SKM-1 treated with dmso at 0.1 percent for 144 hours (cell line): ENCODE measurements at regions not wholly inside any gene's neighbourhood (a gene's known extent, or its start where the extent isn't known, plus 50 kb on each side); places are given as distances from the start of the nearest gene placed in this dataset.

ENCODE experiments used
- DNase-seq: peaks from one replicate; lab custom pipeline; 2025; ENCODE audit not compliant: unreplicated experiment; lab: John Stamatoyannopoulos, UW

DNA sequence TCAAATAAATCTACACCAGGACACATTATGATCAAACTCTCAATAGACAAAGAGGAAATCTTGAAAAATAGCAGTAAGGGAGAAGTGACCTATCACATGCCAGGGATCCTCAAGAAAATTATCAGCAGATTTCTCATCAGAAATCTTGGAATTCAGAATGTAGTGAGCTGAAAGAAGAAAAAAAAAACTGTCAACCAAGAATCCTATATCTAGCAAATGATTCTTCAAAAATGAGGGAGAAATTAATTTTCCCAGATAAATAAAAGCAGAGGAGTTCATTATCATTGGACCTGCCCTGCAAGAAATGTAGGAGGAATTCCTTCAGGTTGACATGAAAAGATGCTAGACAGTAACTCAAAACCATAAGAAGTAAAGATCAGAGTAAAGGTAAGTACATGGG is 363.6 kb downstream of the TFAP2A start:
- DNase-seq, result no peak

DNA sequence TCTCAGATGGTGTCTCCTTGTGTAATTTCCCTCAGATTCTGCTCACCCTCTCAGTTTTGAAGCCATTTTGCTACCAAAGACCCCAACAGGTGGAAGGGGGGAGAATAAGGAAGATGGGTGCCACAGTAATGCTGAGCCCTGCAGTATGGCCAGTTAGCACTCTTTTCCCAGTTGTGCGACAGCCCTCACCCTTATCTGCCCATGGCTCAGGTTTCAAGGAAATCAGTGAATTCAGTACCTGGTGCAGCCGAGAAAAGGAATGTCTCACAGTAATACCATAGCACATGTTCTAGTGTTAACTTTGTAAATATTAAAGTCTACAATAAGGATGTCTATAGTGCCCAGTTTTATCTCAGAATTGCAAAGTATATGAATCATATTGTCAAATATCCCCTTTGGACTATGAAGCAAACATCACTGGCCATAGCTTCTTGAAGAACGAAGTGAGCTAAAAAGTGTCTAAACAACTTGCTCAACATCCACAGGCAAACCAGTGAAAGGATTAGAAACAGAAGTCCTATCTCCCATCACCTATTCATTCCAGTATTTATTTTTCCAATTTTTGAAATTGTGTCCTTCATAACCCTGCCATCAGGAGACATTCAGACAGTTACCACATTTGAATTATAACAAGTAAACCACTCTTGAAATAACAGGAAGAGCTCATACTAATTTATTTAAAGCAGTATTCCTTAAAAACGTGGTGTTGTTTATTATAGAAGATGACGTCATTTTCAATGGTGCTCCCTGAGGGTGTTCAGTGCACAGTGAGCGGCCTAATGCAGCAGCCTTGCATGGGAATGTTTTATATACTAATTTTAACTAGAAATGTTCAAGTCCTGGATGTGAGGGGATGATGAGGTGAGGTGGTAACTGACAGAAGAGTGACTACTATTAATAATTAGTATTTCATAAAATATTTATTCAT is 366.2 kb downstream of the TFAP2A start:
- no peak for DNase-seq

DNA sequence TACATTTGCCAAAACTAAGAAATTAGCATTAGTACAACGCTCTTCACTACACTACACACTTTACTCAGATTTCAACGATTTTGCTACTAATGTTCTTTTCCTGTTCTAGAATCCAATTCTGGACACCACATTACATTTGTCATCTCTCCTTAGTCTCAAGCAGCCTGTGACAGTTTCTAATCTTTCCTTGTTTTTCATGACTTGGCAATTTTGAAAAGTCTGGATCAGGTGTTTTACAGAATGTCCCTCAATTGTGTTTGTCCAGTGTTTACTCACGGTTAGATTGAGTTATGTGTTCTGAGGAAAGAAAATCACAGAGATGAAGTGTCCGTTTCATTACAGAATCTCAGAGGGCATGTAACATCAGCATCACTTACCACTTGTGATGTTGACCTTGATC is 372.6 kb downstream of the TFAP2A start:
- DNase-seq, result no peak

DNA sequence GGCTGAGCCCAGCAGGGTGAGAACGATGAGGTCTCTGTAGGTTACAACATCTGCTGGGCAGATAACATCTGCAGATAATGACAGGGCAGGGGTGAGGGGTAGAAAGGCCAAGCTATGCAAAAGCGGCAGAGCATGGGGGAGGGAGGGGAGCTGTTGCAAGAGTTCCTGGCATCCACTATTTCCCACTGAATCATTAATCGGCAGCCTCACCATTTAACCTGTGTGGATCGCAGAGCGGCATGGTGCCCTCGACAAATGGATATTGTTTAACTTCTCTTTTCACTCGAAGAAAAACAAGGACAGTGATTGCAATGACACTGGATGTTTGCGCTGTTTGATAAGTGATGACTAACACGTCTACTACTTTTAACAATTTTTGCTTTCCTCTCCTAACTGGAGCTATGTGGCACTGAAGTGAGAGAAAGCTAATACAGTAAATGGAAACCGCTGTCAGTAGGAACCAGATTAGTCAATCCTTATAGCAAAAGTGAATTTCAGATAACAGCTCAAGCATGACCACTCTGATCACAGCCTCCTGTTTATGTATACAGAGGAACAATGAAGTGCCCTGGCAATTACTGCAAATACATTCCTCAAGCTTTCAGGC is 381.5 kb downstream of the TFAP2A start:
- DNase-seq, result peak; percentile 14

DNA sequence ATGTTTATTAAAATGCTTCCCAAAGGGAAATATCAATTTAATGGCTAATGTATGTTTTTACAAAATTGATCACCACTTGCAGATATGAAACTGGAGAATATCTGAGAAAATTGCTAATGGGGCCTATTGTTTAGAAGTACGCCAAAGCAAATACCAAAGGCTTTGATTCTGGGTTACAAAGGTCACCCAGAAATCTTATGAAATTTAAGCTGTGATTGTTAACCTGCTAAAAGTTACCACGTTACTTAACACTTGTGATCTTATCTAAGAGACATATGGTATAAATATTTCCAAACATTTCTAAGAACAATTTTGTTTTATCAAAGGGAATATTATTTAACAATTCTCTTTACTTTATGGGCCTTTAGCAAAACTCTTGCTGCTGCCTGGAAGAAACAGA is 383.3 kb downstream of the TFAP2A start:
- no peak for DNase-seq

DNA sequence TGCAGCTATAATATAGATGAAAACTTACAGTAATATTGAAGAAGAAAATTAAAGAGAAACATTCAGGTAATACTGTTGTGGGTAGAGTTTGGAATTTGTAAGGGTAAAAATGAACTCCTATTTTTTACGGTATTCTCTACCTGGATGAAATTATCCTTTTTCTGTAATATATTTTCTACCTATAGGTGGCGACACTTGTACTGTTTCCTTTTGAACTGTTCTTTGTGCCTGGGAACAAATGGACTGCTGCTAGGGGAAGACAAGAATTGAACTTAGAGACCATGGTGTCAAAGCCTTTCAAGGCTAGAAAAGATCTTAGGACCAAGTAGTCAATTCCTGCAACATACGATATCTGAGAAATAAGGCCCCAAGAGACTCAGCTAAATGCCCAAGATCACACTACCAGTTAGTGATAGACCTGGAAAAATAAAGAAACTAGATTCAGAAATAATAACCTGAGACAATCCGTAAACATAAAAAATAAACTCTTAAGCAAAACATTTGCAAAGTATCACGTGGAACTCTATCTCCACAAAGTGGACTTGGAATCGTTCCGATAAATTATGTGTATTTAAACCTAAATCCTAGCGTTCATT is 383.8 kb downstream of the TFAP2A start:
- peak; percentile 30 for DNase-seq

DNA sequence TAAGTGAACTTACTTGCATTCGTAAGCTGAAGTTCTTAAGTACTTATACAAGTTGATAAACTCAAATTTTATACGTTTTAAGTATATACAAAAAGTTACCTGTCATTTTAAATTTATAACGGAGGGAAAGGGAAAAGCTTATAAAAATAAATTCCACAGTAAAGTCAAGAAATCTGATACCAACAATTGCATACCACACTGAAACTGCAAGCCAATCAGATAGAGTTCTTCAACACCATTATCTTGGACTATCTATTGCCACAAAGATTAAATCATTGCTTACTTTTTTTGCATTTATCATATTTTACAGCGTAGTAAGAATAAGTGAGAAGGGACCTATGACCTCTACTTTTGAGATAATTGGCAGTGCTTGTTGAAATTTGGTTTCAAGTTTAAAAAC is 386.7 kb downstream of the TFAP2A start:
- DNase-seq, result no peak

DNA sequence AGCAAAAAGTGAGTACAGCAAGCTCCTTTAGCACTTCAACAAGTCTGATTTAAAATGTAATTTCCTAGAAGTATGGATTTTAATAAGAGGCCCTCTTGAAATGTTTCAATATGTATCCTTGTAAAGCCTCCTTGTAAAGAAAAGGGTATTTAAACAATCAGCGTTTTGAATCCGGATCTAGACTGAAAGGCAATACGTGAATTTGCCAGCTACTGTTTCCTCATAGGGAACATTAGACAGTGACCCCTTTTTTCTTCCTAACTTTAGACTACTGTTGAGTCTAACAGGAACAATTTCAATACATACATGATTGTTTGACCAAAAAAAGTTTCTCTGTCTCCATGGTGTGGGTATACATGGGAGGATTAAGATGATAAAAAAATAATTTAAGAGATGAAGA is 395.0 kb downstream of the TFAP2A start:
- DNase-seq, result no peak

DNA sequence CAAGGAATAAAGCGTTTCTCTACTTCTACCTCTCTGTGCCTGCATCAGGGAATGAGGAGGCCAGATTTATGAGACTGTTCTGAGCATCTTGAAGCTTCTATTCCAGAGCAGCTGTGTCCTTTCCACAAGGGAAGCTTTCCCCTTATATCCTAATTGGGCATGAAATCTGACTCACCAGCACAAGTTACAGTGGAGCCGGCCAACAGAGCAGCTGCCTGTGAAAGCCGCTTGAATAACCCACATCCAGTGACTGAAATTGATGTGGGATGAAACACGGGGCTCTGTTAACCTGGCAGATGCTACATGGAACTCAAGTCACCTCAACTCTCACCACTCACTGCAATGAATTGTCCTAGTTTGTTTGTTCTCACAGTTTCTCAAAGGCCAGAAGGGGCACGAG is 400.3 kb downstream of the TFAP2A start:
- DNase-seq, result no peak

DNA sequence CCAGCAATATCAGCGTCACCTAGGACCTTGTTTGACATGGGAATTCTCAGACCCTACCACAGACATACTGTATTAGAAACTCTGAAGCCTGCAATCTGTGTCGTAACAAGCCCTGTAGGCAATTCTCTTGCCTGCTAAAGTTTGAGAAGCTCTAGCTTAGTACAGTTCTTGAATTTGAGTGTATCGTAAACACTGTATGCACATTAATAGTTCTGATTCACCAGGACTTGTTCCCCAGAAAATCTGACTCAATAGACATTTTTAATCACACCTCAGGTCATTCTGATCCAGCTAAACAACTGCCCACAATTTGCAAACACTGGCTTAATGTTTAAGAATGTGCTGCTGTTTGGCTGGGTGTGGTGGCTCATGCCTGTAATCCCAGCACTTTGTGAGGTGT is 414.3 kb downstream of the TFAP2A start:
- no peak for DNase-seq

DNA sequence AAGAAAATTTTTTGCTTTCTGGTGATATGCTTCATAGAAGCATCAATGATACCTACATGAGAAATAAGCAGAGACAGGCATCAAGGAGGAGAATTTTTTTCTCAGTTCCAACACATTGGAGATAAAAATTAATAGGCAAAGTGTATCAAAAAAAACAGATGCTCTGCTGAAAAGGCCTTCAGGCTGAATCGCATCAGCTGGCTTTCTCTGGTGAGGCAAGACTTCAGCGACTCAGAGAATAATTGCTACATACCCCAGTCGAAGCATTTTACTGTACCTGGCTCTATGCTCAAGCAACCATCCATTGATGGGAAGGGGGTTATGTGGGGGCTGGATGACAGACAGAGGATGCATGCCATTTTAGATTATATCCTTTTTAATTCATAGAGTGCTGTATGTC is 415.1 kb downstream of the TFAP2A start:
- no peak for DNase-seq

DNA sequence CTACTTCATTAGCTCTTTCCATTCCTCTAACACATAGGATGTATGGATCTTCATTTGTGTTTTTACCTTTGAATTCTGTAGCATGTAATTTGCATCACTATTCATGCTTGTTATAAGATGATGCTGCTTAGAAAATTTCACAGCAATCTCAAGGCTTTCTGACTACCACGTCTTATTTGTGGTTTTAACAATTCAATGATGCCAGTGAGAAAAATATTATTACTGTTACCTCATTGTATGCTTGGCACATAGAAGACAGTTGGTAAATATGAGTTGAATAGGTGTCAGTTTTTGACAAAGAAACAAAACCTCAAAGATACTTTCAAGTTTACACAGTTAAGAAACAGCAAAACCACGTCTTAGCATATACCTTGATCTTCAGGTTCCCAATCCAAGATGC is 428.6 kb downstream of the TFAP2A start:
- no peak for DNase-seq

DNA sequence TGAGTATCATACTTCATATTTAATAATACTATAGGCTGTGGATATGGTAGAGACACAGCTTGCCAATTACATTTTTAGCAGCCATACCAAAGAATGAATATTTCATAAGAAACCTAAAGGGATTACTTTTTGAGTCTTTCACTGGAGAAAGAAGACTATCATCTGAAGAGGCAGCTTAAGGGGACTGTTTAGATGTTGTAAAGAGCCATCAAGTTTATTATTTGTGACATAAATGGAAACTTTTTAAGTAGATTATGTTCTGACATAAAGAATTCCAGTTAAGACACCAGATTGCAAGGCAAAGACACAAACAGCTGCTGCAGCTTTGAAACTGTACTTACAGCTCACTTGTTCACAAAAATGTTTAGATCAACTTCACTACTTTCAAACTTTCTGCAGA is 429.4 kb downstream of the TFAP2A start:
- no peak for DNase-seq

DNA sequence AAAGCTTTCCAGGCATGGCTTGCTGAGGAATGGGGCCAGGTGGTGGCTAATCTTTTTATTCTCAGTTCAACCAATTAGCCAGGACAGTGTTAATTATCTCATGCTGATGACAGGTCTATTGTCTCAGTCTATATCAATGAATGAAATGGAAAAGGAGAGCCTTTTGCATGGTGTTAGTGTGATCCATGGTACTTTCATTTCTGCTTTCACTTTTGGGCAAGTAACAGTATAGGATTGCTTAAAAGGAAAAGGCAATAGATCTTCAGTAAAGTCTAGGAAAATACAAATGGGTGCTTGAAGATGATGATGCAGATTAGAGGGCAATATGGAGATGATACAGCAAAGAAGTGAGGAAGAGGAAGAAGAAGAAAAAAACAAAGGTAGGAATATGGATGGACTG is 430.3 kb downstream of the TFAP2A start:
- DNase-seq, result no peak

DNA sequence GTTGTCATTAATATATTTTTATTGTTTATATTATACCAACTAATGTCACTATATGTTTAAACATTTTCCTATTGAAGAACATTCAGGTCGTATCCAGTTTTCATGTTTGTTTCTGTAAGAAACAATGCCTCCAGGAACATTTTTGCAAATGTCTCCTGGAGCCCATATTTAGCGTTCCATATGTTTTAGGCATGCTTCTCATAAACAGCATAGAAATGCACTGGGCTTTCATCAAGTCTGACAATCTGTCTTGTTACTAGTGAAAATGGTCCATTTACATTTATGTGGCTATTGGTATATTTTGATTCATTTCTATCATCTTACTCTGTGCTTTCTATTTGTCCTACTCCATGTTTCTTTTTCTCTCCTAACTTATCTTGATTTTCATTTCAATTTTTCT is 431.7 kb downstream of the TFAP2A start:
- DNase-seq, result no peak

DNA sequence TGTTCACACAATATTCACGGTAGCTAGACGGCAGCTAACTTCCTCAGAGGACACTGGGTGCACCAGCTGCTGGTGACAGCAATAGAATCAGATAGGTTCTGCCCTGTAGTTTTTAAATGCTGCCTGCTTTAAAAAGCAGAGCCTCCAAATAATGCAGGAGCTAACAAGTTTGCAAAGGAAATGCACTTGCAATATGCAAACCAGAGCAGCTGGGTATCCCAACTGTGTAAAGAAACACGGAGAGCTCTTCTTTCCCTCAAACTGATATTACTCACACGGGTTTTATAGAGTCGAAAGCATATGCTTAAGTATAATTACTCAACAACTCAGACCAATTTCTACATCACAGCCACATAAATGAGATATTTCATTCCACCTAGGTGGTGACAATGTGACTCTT is 432.7 kb downstream of the TFAP2A start:
- DNase-seq, result no peak

DNA sequence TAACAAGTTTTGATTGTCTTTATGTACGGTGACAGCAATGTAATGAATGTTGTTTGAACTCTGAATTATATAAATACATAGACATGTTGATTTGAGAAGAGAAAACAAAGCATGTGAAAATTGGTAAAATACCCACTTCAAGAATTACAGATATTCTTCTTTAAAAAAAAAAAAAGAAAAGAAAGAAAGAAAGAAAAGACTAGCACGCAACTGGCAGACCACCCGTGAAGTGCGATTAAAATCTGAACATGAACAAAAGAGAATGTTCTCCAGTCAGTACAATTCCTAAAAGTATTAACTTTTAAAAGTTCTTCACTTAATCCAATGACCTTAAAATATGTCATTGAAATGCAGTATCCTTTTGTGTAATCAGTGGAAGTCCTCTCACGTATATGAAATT is 434.9 kb downstream of the TFAP2A start:
- DNase-seq, result no peak

DNA sequence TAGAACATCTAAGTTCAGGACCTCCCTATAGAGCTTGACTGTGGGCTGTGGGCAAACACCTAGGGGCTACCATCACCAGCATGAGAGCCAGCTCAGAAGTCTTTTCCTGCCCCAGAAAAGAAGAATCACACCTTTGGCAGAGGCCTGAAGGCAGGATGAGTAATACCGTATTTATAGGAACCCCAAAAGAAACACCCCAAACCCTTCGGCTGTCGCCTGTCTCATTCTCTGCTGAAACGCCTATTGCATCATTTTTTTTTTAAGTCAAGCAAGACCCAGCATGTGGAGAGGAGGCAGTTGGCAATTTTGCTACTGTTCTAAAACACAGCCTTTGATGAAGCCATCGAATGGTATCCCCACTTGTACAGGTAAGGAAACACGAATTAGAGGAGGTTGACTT is 436.4 kb downstream of the TFAP2A start:
- DNase-seq, result no peak

DNA sequence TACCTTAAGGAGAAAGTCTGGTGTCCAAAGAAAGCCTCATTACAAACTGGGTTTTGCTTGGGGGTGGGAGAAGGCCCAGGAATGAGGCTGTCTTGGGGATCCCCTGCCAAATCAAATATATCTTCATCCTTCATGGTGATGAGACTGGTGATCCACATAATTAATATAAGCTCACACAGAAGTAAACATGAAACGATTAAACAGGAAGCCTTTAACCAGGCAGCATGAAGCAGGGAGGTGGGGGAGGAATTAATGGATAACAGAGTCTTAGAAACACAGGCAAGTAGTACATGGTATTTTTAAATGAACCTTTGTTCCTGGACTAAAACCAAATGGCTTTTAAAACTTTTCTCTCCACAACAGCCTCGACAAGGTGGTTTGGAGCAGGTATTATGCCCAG is 437.5 kb downstream of the TFAP2A start:
- no peak for DNase-seq

DNA sequence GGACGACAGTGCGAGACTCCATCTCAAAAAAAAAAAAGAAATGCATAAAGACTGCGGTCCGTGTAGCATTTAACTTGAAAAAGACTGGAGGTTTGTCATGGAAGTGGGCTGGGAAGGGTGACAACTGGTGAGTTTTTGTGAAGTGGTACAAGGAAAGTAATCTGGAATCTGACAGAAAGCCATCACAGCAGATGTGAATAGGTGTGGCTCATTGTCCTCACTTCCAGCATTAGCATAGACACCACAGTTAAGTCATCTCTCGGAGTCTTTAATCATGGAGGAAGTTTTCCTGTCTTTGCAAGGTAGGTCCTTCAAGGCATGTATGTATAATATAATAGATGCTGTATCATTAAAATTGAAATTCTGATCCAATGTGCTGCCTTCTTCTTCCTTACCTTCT is 453.2 kb downstream of the TFAP2A start:
- DNase-seq, result no peak

DNA sequence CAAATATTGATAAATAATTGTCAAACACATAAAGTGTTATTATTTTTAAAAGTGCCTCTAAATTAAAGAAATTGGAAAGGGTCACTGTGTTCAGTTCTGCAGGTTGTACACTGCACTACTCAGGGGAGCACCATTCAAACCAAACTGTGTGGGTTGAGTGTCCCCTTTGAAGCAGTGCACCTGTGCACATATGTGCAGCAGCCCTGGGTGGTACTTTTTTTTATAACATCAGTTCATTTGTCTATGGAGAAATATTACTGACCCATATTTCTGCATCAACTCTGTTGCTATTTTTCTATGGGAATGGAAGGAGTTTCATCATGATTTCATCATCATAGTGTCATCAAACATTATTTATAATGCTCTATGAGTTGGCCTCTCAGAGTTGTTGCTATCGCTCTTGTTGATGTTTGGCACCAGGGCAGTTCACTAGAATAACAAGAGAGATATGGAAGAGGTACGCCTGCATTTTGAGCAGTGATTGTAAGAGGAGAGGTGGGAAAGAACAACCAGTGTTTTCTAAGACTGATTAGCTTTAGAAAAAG is 457.6 kb downstream of the TFAP2A start:
- no peak for DNase-seq

DNA sequence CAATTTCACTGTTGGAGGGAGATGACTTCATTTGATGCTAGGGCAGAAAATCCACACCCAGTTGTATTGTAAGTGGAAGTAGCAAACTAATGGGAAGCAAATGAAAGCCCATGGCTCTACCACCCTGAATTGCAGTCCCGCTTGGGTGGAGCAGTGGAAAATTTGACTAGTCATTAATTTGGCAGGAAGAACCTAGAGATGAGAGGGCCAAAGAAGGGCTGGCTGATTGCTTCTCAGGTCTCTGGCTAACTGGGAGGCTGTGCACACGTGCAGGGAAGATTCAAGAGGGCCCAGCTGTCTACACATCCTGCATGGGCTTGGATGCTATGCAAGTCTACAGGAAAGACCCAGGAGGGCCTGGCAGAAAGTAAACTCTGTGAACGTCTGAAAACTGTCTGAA is 466.2 kb downstream of the TFAP2A start:
- no peak for DNase-seq
